ENCODE measurements at regions not wholly inside any gene's neighbourhood (a gene's known extent, or its start where the extent isn't known, plus 50 kb on each side); places are given as distances from the start of the nearest gene placed in this dataset.
A peak's percentile ranks its signal among the peaks of the same experiment; 100 is the strongest.

- DNase-seq (ENCODE audit: low spot score), result no peak
Observed at GRCh38 chr15:94177112-94177511, 54.2 kb upstream of the MCTP2 start.

- DNase-seq (ENCODE audit: low spot score), result no peak
Observed at GRCh38 chr15:94175420-94175819, 55.9 kb upstream of the MCTP2 start.

GRCh38 chr15:94174399-94174802 lies 57.0 kb upstream of the MCTP2 start:
- no peak for DNase-seq (ENCODE audit: low spot score)

- DNase-seq (ENCODE audit: low spot score), result no peak
Observed at GRCh38 chr15:94168250-94168649, 63.1 kb upstream of the MCTP2 start.

GRCh38 chr15:94164971-94165370 lies 66.4 kb upstream of the MCTP2 start:
- no peak for DNase-seq (ENCODE audit: low spot score)

GRCh38 chr15:94164202-94164807 lies 67.1 kb upstream of the MCTP2 start:
- DNase-seq (ENCODE audit: low spot score), result peak; percentile 25

- DNase-seq (ENCODE audit: low spot score), result no peak
Observed at GRCh38 chr15:94162939-94163338, 68.4 kb upstream of the MCTP2 start.

GRCh38 chr15:94154255-94154654 lies 77.1 kb upstream of the MCTP2 start:
- no peak for DNase-seq (ENCODE audit: low spot score)

- no peak for DNase-seq (ENCODE audit: low spot score)
Observed at GRCh38 chr15:94145046-94145445, 86.3 kb upstream of the MCTP2 start.

GRCh38 chr15:94141802-94142201 lies 89.6 kb upstream of the MCTP2 start:
- DNase-seq (ENCODE audit: low spot score), result no peak

- no peak for DNase-seq (ENCODE audit: low spot score)
Observed at GRCh38 chr15:94135486-94136147, 95.7 kb upstream of the MCTP2 start.

GRCh38 chr15:94131875-94132274 lies 99.5 kb upstream of the MCTP2 start:
- no peak for DNase-seq (ENCODE audit: low spot score)

GRCh38 chr15:94130504-94130903 lies 100.9 kb upstream of the MCTP2 start:
- no peak for DNase-seq (ENCODE audit: low spot score)

GRCh38 chr15:94127006-94127405 lies 104.4 kb upstream of the MCTP2 start:
- no peak for DNase-seq (ENCODE audit: low spot score)

- DNase-seq (ENCODE audit: low spot score), result no peak
Observed at GRCh38 chr15:94125698-94126097, 105.7 kb upstream of the MCTP2 start.

GRCh38 chr15:94125156-94125555 lies 106.2 kb upstream of the MCTP2 start:
- no peak for DNase-seq (ENCODE audit: low spot score)

- no peak for DNase-seq (ENCODE audit: low spot score)
Observed at GRCh38 chr15:94122516-94122915, 108.8 kb upstream of the MCTP2 start.

GRCh38 chr15:94119923-94120775 lies 111.2 kb upstream of the MCTP2 start:
- DNase-seq (ENCODE audit: low spot score), result peak; percentile 91

GRCh38 chr15:94119298-94119811 lies 112.0 kb upstream of the MCTP2 start:
- DNase-seq (ENCODE audit: low spot score), result no peak

GRCh38 chr15:94110476-94111130 lies 120.8 kb upstream of the MCTP2 start:
- no peak for DNase-seq (ENCODE audit: low spot score)

- DNase-seq (ENCODE audit: low spot score), result no peak
Observed at GRCh38 chr15:94107652-94108051, 123.7 kb upstream of the MCTP2 start.

- no peak for DNase-seq (ENCODE audit: low spot score)
Observed at GRCh38 chr15:94105760-94106159, 125.6 kb upstream of the MCTP2 start.
